IgD-negative memory B cell (primary cell): ENCODE measurements at regions not wholly inside any gene's neighbourhood (a gene's known extent, or its start where the extent isn't known, plus 50 kb on each side); places are given as distances from the start of the nearest gene placed in this dataset.
A peak's percentile ranks its signal among the peaks of the same experiment; 100 is the strongest.
"Not testable (repeated sequence)": the region's sequence is repeated elsewhere in the genome, so short reads cannot be mapped to it uniquely, and the experiment has no call there.

Source experiments
- H3K27ac Mint-ChIP-seq, 3 donors: one replicate each; pipeline ENCODE4 v1.8.0; 2020 to 2022; ENCODE audit warnings: mild to moderate bottlenecking in 3 of 3, mixed read lengths in 3 of 3, moderate library complexity in 1 of 3
- H3K27me3 Mint-ChIP-seq: one replicate; pipeline ENCODE4 v1.8.0; 2021; ENCODE audit warnings: mixed read lengths
- H3K36me3 Mint-ChIP-seq: one replicate; pipeline ENCODE4 v1.8.0; 2020; ENCODE audit warnings: mild to moderate bottlenecking, mixed read lengths
- H3K4me1 Mint-ChIP-seq, 3 donors: one replicate each; pipeline ENCODE4 v1.8.0; 2020 to 2022; ENCODE audit warnings: mixed read lengths in 3 of 3, mild to moderate bottlenecking in 1 of 3
- H3K4me3 Mint-ChIP-seq, 4 donors: one replicate each; pipeline ENCODE4 v1.8.0; 2020 to 2022; ENCODE audit warnings: mild to moderate bottlenecking in 4 of 4, mixed read lengths in 4 of 4, moderate library complexity in 3 of 4
- H3K9me3 Mint-ChIP-seq, 3 donors: one replicate each; pipeline ENCODE4 v1.8.0; 2020 to 2021; ENCODE audit warnings: mixed read lengths in 3 of 3, mild to moderate bottlenecking in 1 of 3

DNA sequence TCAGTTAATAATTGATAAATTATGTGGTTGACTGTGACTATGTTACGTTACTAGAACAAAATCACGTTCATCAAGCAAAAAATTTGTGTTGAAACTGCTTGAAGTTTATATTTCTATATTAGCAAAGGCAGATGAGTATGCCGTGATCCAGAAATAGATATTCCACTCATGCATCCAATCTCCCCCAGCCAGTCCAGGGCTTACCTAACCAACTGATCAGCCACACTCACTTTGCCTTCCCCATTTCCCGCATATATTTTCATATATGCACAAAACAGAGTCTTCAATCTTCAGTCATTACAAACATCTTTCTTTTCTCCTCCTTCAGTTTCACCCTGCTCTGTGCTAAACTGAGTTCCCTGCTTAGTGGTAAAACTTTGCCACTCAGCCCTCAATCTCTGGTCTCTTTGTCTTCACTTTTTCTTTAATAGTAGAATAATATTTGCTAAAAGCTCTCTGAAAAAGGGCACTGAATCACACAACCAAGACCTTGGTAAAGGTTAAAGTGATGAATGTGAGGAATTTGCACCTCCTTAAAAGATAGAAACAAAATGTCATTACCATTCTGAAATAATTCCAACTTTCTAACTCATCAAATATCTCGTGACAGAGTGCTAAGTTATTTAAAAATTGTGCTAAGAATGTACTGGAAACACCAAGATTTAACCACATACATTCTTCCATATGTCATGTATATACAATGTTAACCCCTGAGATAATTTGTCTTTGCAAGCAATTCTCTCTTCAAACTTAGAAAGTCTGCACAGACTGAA lies 893.2 kb upstream of the CRIM1 start:
- H3K4me3 Mint-ChIP-seq: no peak overlapping the region
- no peaks in the 10 kb centered on the region for H3K4me1 Mint-ChIP-seq
- no peak overlapping the region for H3K27ac Mint-ChIP-seq
- H3K36me3 Mint-ChIP-seq: no peaks in the 10 kb centered on the region
- no peaks in the 10 kb centered on the region for H3K27me3 Mint-ChIP-seq
- H3K9me3 Mint-ChIP-seq: peaks cover 0 to 7% (median 0%) of the 10 kb centered on the region in 3 donors

DNA sequence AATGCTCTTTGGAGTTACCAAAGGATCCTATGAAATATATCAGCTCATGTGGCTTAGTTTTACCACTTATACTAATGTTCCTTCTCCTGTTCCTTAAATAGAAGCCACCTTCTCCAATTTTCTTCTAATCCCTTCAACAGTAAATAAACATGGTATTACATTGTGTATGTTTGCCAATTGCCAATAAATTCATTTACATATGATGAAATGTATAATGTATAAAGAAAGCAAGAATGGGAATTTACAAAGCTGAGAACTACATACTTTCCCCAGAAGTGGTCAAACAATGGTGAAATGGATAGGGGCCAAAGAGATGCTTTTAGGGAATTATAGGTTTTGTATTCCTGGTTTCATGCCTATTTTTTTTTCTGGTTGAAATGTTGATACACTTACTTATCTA lies 894.2 kb upstream of the CRIM1 start:
- Mint-ChIP-seq H3K4me3 (no peak overlapping the region), H3K27me3 (no peaks in the 10 kb centered on the region), H3K36me3 (no peaks in the 10 kb centered on the region), H3K27ac (no peak overlapping the region), H3K9me3 (peaks cover 0 to 4% (median 0%) of the 10 kb centered on the region in 3 donors), H3K4me1 (no peaks in the 10 kb centered on the region)

DNA sequence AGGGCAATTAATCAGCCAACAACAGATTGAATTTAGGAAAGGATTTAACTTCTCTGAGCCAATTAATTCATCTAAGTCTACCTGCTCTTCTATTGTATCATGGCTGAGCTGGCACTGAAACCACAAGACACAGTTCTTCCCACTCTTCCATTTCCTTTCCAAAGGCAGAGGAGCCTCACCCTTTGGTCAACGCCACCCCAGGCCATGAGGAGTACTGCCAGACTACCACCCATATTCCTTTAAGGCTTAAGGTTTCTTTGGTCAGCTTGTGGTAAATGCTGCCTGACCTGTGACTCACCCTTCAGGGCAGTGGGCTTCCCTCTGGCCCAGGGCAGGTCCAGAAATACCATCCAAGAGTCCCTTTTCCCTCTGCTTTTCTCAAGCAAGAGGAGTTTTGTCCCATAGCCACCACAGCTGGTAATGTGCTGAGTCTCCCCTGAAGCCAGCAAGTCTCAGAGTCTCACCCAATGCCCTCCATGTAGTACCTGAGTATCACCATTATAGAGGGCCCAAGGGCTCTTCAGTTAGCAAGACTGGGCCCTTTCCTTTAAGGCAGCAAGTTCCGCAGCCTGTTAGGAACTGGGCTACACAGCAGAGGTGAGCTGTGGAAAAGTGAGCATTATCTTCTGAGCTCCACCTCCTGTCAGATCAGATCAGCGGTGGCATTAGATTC lies 900.5 kb upstream of the CRIM1 start:
- Mint-ChIP-seq H3K27ac (no peak overlapping the region), H3K27me3 (no peaks in the 10 kb centered on the region), H3K9me3 (no peaks in the 10 kb centered on the region), H3K4me1 (no peaks in the 10 kb centered on the region), H3K36me3 (no peaks in the 10 kb centered on the region), H3K4me3 (no peak overlapping the region)

- no peaks in the 10 kb centered on the region for H3K27me3 Mint-ChIP-seq
Observed at GRCh38 chr2:35447821-35448220, 907.8 kb upstream of the CRIM1 start.

GRCh38 chr2:35447215-35447614 lies 908.4 kb upstream of the CRIM1 start:
- Mint-ChIP-seq H3K4me3 (no peak overlapping the region), H3K9me3 (no peaks in the 10 kb centered on the region), H3K27me3 (no peaks in the 10 kb centered on the region), H3K36me3 (no peaks in the 10 kb centered on the region), H3K4me1 (peaks cover 0 to 2% (median 0%) of the 10 kb centered on the region in 3 donors), H3K27ac (no peak overlapping the region)

More at GRCh38 chr2:35447821-35448220, 907.8 kb upstream of the CRIM1 start:
- no peak overlapping the region for H3K27ac Mint-ChIP-seq
- H3K9me3 Mint-ChIP-seq: no peaks in the 10 kb centered on the region
- peaks cover 0 to 2% (median 0%) of the 10 kb centered on the region in 3 donors for H3K4me1 Mint-ChIP-seq
- no peak overlapping the region for H3K4me3 Mint-ChIP-seq
- no peaks in the 10 kb centered on the region for H3K36me3 Mint-ChIP-seq

DNA sequence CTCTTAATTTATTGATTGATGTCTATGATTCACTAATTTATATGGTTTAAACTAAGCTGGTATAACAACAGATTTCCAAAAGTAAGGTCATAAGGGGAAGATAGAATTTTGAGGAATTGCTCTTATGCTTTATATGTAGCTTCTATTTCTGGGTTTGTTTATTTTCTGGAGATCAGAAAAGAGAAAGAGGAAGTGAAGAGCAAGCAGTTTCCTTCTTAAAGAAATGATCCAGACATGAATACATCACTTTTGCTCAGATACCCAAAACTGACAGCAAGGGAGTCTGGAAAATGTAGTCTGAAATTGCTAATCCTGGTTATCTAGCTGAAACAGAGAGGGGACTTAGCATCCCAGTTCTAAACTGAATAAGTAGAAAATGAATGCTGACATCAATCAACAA lies 912.5 kb upstream of the CRIM1 start:
- peaks cover 0 to 2% (median 0%) of the 10 kb centered on the region in 3 donors for H3K4me1 Mint-ChIP-seq
- H3K9me3 Mint-ChIP-seq: no peaks in the 10 kb centered on the region
- H3K36me3 Mint-ChIP-seq: no peaks in the 10 kb centered on the region
- H3K27ac Mint-ChIP-seq: no peak overlapping the region
- no peaks in the 10 kb centered on the region for H3K27me3 Mint-ChIP-seq
- no peak overlapping the region for H3K4me3 Mint-ChIP-seq

DNA sequence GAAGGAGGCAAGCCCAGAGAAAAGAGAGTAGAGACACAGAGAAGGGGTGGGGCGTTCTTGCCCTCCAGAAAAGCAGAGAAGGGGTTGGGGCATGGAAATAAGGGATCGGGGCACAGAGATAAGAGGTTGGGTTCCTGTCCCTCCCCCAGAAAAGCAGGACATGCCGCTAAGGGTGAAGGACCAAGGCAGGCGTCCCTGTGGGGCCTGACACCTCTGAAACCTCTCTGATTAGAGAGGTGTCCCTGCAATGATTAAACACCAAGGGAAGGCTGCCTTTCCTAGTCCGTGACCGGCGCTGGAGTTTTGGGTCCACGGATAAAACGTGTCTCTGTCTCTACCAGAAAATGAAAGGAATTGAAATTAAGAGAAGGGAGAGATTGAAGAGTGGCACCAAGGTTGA lies 914.0 kb upstream of the CRIM1 start:
- not testable (repeated sequence) for H3K4me1 Mint-ChIP-seq, H3K36me3 Mint-ChIP-seq, H3K27me3 Mint-ChIP-seq, H3K9me3 Mint-ChIP-seq, H3K27ac Mint-ChIP-seq
- H3K4me3 Mint-ChIP-seq: peak overlapping the region in 1 of 4 donors; percentile 39

GRCh38 chr2:35440308-35440707 lies 915.3 kb upstream of the CRIM1 start:
- H3K9me3 Mint-ChIP-seq, H3K4me3 Mint-ChIP-seq, H3K36me3 Mint-ChIP-seq, H3K27ac Mint-ChIP-seq, H3K27me3 Mint-ChIP-seq, H3K4me1 Mint-ChIP-seq: not testable (repeated sequence)

DNA sequence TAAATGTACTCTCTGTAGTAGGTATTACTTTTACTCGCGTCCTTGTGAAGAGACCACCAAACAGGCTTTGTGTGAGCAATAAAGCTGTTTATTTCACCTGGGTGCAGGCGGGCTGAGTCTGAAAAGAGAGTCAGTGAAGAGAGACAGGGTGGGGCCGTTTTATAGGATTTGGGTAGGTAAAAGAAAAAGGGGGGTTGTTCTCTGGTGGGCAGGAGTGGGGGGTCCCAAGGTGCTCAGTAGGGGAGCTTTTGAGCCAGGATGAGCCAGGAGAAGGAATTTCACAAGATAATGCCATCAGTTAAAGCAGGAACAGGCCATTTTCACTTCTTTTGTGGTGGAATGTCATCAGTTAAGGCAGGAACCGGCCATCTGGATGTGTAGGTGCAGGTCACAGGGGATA lies 918.7 kb upstream of the CRIM1 start:
- not testable (repeated sequence) for H3K4me3 Mint-ChIP-seq, H3K9me3 Mint-ChIP-seq, H3K27me3 Mint-ChIP-seq, H3K36me3 Mint-ChIP-seq, H3K4me1 Mint-ChIP-seq, H3K27ac Mint-ChIP-seq

GRCh38 chr2:35428548-35428947 lies 927.0 kb upstream of the CRIM1 start:
- Mint-ChIP-seq H3K27ac (no peak overlapping the region), H3K27me3 (no peaks in the 10 kb centered on the region), H3K4me1 (no peaks in the 10 kb centered on the region)

DNA sequence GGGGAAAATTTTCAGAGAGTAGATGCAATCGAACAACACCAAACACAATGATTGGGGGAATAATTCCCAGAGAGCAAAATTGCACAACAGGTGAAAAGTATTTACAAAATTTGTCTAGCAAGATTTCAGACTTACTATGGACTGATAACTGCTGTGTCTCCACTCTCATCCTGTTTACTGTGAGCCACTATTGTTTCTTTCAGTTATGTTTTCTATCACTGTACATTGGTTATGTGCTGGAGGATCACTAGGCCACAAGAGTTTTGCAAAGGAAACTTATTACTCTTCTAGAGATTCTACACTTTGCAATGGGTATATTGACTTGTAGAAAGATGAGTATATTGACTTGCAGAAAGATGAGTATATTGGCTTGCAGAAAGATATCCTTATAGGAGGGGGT lies 934.1 kb upstream of the CRIM1 start:
- no peak overlapping the region for H3K4me3 Mint-ChIP-seq
- no peaks in the 10 kb centered on the region for H3K27me3 Mint-ChIP-seq
- no peak overlapping the region for H3K27ac Mint-ChIP-seq
- peaks cover 2 to 22% (median 7%) of the 10 kb centered on the region in 3 donors for H3K9me3 Mint-ChIP-seq
- H3K4me1 Mint-ChIP-seq: no peaks in the 10 kb centered on the region
- H3K36me3 Mint-ChIP-seq: peaks cover 2% of the 10 kb centered on the region

More at GRCh38 chr2:35428548-35428947, 927.0 kb upstream of the CRIM1 start:
- peaks cover 0 to 12% (median 2%) of the 10 kb centered on the region in 3 donors for H3K9me3 Mint-ChIP-seq
- H3K4me3 Mint-ChIP-seq: no peak overlapping the region
- peaks cover 2% of the 10 kb centered on the region for H3K36me3 Mint-ChIP-seq

- no peaks in the 10 kb centered on the region for H3K36me3 Mint-ChIP-seq
- H3K9me3 Mint-ChIP-seq: peaks cover 0 to 12% (median 2%) of the 10 kb centered on the region in 3 donors
- H3K27ac Mint-ChIP-seq: no peak overlapping the region
- no peak overlapping the region for H3K4me3 Mint-ChIP-seq
- H3K27me3 Mint-ChIP-seq: no peaks in the 10 kb centered on the region
- no peaks in the 10 kb centered on the region for H3K4me1 Mint-ChIP-seq
Observed at GRCh38 chr2:35417293-35417692, 938.3 kb upstream of the CRIM1 start.

DNA sequence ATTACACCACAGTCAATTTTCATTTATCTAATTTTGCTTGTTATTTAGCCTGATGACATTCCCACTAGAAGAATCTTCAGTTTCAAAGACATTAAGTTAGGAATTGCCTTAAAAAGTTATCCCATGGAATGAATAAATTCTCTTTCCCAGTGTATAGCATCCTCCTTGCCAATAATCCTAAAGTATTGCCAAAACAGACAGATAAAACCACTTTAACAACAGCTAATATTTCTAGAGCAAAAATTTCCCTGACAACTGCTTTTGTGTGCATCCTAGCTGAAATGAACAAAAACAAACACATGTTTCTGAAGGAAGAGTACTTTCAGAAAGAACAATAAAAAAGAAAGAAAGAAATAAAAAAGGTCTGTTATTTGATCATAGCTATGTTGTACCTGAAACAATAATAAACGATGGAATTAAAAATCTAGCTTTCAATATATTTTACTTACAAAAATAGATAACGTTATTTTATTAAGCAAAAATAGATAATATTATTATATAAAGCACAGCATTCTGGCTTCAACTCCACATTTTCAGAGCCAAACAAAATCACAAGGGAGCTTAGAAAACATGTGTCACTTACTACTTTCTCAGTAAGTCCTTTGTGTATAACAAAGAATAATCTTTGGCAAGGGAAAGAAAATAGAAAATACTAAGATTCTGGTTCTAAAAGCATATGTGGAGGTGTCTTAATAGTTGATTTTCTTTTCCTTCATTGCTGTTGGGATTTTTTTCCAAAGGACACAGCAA lies 939.0 kb upstream of the CRIM1 start:
- no peaks in the 10 kb centered on the region for H3K4me1 Mint-ChIP-seq
- H3K36me3 Mint-ChIP-seq: no peaks in the 10 kb centered on the region
- H3K27ac Mint-ChIP-seq: no peak overlapping the region
- H3K27me3 Mint-ChIP-seq: no peaks in the 10 kb centered on the region
- peaks cover 0 to 11% (median 2%) of the 10 kb centered on the region in 3 donors for H3K9me3 Mint-ChIP-seq
- no peak overlapping the region for H3K4me3 Mint-ChIP-seq

DNA sequence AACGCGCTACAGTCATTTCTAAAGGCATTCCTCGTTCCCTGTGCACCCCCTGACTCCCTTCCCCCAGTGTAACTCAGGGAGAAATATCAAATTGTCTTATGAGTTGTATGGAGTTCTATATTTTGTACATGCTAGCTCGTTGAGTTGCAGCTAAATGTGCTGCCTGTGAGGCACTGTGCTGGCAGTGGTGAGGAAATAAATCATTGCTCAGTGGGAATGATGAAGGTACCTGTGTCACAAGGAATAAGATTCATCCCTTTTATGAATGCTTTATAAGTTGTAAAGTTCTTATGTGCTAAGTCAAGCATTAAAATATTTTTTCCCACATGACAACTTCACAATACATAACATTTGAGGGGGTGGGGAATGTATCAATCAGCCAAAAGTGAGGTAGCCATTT lies 939.6 kb upstream of the CRIM1 start:
- Mint-ChIP-seq H3K9me3 (peaks cover 0 to 10% (median 2%) of the 10 kb centered on the region in 3 donors), H3K4me1 (no peaks in the 10 kb centered on the region), H3K27ac (no peak overlapping the region)

DNA sequence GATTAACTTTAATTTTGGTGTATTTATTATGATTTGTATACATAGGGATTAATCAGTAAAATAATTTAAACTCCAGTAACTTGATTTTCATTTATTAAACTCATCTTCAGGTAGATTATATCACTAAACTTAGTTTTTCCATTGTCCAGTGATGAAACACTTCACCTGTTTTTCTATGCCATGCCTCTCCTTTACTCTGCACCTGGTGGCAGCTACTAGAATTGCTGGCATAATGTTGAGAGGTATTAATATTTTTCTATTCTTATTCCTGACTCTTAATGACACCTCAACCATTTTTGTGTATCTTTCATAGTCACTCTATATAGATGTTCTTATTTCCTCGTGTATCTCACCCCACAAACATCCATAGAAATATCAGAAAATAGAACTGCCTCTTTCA lies 940.3 kb upstream of the CRIM1 start:
- Mint-ChIP-seq H3K4me1 (no peaks in the 10 kb centered on the region), H3K27me3 (no peaks in the 10 kb centered on the region), H3K9me3 (peaks cover 0 to 10% (median 2%) of the 10 kb centered on the region in 3 donors), H3K36me3 (no peaks in the 10 kb centered on the region), H3K4me3 (no peak overlapping the region), H3K27ac (no peak overlapping the region)

More for the DNA sequence above, 939.6 kb upstream of the CRIM1 start:
- Mint-ChIP-seq H3K4me3 (no peak overlapping the region), H3K36me3 (no peaks in the 10 kb centered on the region), H3K27me3 (no peaks in the 10 kb centered on the region)
